LoVo (cell line): ENCODE measurements at regions not wholly inside any gene's neighbourhood (a gene's known extent, or its start where the extent isn't known, plus 50 kb on each side); places are given as distances from the start of the nearest gene placed in this dataset.

Experiments used
- DNase-seq: peaks from one replicate; pipeline ENCODE4 v3.0.0-alpha.2; 2016; ENCODE audit warnings: low spot score

DNA sequence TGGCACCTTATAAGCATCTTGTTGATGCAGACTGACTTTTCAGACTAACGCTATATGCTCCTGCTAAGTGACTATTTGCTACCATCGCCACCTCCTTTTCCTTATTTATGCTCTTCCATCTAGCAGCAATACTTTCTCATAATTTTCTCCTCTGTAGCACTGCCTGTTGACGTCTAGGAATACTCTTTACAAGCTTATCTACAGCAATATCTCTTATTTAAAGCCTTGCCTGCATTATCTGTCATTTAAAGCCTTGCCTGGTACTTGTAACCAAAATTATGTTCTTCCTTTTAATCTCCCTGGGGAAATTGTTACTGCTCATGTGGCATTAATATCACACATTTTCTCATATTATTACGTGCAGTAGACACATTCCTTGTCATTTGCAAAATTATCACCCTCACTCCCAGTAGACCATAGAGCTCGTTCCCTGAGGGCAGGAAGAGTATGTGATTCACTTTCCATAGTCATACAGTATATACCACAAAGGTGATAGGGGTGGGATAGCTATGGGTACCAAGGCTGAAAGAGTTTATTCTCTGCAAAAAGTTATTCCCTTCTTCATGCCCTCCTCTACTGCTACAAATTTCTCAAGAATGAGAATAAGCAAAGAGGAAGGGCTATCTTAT is 359.7 kb upstream of the PCDH15 start:
- DNase-seq, result no peak

DNA sequence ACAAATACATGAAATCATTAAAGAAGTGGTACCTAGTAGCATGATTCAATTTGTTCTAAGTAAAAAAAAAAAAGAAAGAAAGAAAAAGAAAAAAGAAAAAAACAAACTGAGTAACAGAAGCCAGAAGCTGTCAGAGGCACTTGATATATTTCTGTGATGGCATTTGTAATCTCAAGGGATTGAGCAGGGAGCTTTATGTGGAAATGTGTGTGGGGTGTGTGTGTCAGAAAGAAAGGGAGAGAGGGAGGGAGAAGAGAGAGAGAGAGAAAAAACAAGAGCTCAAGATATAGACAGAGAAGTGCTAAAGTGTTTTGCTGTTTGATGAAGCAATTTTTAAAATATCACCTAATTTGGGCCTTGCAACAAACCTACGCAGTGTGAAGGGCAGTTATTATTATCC is 357.6 kb upstream of the PCDH15 start:
- DNase-seq, result no peak

DNA sequence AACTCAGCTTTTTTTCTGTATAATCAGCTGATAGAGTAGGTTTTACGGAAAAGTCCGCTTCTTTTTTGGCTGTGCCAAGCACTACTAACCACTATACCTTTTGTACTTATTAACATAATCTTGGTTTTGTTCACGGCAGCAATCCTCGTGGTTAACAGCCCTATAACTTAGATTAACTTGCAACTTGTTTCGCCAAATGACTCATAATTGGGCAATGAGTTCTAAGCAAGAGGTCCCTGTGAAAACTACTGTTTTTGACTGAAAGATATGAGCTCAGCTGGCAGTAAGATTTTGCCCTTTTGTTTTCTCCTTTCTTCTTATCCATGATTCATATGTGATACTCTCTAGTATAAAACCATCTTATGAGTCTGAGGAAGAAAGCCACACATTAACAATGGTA is 345.0 kb upstream of the PCDH15 start:
- no peak for DNase-seq

DNA sequence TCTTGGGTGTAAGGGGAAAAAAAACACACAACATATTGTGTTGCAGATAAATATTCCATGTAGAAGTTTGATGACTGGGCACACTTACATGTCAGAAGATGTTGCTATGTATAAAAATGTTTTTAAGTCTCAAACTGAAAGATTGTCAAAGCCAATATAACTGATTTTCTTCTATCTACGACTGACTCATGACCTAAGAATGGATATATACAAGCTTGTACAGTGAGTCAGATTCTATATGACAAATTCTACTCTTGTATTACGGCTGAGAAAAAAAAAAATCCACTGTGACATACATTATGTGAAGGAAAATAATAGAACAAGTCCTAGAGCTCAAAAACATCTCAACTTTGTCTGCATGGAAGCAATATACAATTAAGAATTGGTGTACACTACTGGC is 343.0 kb upstream of the PCDH15 start:
- DNase-seq, result no peak

DNA sequence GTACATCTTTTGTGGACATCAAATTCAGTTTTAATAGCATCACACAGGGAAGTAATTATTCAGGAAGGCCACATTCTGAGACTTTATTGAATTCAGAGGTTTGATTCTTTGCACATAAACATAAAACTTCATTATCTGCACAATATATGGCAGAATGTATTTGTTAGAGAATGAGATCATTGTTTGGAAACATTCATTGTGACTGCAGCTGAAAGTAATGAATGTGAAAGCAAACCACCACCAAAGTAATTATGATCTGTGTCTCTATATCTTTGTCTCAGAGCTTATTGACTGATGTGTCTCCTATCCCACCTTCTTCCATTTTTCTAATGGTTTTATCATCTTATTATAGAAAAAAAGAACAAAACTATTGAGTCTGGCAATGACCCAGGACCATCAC is 340.9 kb upstream of the PCDH15 start:
- no peak for DNase-seq

DNA sequence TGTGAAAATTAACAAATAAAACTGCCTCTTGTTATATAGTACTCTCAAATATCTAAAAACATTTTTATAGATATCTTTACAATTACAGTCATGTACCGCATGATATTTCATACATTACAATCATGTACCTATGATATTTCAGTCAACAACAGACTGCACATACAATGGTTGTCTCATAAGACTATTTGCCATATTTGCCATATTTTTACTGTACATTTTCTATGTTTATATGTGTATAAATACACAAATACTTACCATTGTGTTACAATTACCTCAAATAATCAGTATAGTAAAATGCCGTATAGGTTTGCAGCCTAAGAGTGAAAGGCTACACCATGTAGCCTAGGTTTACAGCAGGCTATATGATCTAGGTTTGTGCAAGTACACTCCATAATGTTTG is 336.0 kb upstream of the PCDH15 start:
- DNase-seq, result no peak

DNA sequence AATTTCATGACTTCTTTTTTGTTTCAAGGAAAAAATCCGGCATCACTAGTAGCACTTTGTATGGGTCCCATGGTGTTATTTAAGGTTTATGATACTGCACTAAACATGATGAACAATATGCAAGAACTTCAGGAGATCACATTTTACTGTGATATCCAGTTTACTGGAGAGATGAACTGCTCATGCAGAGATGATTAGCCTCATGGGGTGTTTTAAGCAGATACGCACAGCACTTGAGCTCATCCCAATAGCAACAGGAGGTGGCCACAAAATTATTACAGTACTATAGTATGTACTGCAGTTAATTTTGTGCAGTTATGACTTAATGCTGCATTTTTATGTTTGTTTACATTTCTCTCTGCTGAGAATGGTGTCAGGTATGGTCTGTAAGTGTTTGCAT is 303.7 kb upstream of the PCDH15 start:
- DNase-seq, result no peak

DNA sequence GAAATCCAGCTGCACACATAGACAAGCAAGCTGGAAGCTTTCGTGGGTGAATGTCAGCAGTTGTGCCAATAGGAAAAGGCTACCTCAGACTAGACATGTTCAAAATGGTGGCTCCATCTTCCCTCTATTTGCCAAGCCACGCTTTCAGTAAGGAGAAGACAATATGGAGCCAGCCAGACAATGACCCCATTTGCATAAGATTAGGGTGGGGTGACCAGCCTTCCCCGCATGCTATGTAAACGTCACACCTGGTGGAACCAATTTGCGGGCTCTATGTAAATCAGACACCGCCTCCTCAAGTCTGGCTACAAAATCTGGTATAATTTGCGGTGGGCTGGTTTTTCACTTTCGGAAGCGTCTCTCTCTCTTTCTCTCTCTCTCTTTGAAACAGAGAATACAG is 297.4 kb upstream of the PCDH15 start:
- DNase-seq, result no peak

DNA sequence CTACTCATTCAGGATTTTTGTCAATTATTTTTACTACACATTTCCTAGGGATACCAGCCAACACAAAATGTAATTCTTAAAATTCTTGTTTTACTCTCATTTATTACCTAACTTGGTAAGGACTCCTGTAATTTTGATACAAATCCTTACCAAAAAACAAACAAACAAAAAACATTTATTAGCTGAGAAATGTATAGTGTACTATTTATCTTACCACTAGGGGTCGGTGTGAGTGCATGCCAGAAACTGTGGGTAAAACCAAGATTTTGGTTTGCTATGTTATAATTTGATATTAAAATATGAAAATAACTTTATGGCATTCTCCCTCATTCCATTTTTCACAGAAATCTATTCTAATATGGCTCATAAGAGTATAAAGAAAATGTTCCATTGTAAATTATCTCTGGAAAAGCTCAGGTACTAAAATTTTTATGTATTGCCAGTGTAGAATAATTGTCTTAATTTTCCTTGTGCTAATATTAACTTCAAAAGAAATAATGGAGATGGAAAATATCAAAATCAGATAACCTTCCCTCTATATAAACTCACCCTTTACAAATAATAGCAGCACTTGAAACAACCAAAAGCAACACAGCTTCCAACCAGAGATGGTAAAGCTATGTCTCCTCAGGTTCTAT is 290.8 kb upstream of the PCDH15 start:
- peak; percentile 4 for DNase-seq

DNA sequence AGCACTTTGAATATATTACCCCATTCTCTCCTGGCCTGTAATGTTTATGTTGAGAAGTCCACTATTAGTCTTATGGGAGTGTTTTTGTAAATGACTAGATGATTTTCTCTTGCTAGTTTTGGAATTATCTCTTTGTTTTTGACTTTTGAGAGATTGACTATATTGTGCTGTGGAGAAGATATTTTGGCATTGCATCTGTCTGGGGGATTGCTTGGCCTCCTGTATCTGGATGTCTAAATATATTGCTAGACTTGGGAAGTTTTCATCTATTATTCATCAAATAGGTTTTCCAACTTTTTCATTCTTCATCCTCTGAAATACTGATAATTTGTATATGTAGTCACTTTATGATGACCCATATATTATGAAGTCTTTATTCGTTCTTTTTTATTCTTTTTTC is 277.1 kb upstream of the PCDH15 start:
- DNase-seq, result no peak

DNA sequence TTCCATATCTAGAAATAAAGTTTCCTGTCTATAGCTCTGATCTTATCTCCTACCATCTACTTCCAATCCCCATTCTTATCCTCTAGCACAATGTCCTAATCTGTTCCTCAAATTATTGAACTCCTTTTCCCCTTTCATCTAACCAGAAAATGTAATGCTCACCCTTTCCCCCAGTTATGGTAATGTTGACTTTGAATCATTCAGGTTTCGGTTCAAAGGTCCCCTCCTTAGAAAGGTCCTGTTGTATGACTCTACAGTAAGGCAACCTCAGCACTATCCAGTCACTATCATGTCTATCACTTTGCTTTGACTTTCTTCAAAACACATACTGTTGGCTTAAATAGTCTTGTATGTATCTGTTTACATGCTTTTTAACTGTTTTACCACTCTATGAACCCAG is 264.2 kb upstream of the PCDH15 start:
- peak; percentile 58 for DNase-seq

DNA sequence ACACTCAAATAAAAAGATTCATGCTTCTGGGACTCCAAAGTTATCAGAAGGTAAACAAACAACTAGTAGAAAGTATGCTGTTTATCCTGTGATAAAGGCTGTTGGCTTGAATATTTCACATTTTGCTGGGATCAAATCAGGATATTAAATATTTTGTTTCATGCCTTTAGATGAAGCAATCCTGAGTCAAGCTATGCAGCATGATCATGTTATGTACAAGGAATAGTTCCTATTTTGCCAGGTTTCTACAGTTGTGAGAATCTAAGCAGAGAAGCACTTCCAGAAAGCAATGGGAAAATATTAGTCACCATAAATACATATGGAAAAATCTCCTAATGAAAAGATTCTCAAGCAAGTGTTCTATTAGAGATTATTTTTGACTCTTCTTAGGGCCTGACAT is 262.8 kb upstream of the PCDH15 start:
- DNase-seq, result no peak

DNA sequence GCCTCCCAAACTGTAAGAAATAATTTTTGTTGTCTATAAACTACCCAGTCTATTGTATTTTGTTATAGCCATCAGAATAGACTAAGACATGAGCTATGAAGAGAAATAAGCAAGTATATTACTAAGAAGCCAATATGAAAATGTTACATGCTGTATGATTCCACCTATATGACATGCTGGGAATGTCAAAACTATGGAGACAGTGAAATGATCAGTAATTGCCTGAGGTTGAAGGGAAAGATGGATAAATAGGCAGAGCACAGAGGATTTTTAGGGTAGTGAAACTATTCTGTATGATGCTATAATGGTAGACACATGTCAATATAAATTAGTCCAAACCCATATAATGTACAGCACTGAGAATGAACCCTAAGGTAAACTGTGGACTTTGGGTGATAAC is 261.3 kb upstream of the PCDH15 start:
- no peak for DNase-seq

DNA sequence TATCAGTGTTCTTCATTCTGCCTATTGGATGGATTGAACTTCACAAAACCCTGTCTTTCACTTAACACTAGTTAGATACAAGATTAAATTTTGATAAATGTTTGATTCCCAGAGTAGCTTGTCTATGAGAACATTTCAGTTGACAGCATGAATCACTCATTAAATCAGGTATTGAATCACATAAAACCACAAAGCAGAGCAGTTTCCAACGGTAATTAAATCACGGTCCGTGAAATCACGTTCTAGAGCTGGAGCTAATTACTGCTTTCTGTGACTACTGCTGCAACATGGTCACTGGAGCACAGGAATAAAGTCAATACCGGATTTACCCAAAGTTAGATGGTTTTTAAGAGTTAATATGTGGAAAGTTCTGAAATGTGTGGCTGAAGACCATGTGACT is 257.8 kb upstream of the PCDH15 start:
- DNase-seq, result no peak

DNA sequence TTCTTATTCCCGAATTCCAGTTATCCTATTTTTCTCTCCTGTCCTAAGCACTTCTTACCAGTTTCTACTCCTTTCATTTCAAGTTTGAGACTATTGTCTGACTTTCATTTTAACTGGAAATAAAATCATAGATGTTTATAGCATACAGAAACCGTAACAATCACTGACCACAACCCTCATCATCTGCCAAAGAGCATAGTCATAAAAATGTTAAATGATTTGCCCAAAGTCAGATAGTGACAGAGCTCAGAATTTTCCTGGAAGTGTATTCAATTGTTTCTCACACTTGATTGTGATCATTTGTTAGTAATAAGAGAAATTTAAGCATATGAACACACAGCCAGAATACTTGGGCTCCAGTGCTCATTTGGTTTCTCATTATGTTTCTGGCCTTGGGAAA is 250.5 kb upstream of the PCDH15 start:
- no peak for DNase-seq

DNA sequence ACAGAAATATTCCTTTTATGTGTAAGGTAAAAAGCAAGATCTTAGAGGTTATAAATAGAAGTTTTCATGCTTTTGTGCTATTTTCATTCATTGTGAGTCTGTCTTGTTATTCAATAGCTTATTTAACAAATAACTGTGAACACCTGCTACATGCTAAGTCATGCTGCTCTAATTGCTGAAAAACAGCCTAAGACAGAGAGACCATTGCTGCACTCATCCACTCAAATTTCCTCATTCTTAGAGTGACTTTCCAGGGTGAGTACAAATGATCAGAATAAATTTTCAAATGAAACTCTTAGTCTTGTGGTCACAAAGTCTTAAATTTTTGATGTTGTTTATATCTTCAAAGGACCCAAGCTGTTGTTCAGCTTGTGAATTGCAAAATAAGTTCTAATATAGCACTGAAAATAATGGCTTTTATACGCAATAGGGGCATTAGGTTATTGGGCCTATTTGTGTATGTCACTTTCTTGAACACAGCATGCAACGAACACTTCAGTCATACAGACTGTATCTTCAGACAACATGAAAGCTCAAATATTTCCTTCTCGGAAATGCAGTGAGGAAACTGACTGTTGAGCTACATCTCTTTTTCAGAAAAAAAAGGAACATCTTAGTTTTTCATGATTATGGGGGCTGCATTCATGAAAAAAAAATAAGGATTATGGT is 247.9 kb upstream of the PCDH15 start:
- DNase-seq, result no peak

DNA sequence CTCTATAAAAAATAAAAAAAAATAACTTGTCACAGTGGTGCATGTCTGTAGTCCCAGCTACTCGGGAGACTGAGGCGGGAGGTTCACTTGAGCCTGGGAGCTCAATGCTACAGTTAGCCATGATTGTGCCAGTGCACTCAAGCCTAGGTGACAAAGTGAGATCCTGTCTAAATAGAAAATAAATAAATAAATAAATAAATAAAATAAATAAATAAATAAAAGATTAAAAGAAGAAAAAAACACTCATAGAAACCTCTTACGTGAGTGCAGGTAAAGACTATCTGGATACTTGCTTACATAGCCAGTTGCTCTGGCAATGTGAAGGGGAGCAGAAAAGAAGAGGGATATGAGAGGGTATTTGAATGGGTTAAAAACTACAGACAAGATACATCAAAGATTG is 242.5 kb upstream of the PCDH15 start:
- DNase-seq, result no peak

DNA sequence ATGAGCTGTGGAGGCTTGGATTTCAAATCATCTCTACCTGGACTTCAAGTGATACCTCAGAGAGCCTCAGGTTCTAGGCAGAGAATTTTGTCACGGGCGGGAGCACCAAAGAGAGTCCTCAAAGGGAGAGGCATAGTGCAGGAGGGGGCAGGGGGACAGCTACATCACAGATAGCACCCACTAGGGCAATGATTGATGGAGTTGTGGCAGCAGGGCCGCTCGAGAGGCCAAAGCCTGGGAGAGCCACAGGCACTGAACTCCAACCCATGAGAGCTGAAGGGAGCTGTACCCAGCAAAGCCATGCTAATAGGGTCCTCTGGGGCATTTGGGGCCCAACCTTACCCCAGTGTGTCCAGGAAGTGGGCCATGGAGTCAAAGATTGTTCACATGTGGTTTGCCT is 232.0 kb upstream of the PCDH15 start:
- no peak for DNase-seq

DNA sequence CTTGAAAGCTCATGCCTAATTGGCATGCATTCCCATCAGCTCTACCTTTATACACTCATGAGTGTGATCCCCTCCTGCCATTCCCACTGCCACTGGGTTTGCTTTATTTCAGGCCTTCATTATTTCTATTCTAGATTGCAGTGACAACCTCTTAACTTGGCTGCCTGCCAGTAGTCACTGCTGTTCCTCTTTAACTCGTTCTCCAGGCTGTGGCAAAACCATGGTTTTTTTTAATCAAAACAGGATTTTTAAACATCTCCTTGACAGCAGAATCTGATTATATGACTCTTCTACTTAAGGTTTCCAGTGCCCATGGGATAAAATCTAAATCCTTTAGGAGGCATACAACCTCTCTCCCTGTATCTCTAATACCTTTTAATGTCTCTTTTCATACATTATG is 223.7 kb upstream of the PCDH15 start:
- no peak for DNase-seq

DNA sequence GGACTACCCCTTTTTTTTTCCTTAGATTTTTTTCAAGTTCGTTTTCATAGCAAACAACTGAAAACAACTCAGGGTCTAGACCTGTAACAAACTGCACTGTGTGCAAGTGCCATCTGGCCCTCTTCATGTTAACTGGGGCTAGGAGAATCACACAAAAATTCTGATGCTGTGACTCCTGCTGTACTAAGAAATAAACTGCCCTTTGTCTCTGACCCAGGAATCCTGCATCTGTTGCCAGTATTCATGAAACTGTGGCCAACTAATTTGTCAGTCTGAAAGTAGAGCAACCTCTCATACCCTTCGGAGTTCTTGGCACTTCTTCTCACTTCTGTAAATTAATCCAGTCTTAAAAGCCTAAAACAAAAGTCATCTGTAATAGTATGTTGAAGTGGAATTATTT is 218.4 kb upstream of the PCDH15 start:
- DNase-seq, result no peak

DNA sequence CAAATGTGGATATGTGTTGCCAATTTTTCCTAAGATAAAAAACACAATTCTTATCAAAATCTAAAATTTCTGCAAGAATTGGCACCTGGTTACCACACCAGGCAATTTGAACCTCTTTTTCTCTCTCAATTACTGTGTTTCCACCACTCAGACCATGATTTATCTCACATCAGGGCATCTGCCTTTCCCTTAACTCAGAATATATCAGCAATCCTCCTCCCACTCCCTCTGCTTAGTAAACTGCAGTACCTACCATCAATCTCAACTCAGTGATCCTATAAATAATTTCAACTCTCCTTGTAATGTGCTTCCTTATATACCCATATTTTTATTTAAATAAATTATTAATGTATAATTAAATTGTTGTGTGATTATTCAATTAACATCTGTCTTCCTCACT is 212.3 kb upstream of the PCDH15 start:
- DNase-seq, result no peak

DNA sequence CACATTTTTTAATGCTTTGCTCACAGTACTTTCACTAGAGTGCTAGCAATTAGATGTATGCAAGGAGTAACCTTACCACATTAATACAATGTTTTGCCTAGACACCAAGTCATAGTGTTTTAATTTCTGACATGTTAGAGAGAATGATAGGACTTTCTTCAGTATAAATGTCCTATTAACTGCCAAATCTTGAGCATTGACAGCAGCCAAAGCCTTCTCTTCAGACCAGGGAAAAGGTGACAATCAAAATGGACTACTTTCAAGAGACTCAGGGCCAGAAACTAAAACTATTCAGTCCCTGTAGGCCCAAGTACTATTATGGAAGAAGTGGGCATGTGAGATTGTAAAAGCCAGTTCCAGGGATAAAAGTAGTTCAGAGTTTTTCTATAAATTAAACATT is 201.4 kb upstream of the PCDH15 start:
- DNase-seq, result no peak

DNA sequence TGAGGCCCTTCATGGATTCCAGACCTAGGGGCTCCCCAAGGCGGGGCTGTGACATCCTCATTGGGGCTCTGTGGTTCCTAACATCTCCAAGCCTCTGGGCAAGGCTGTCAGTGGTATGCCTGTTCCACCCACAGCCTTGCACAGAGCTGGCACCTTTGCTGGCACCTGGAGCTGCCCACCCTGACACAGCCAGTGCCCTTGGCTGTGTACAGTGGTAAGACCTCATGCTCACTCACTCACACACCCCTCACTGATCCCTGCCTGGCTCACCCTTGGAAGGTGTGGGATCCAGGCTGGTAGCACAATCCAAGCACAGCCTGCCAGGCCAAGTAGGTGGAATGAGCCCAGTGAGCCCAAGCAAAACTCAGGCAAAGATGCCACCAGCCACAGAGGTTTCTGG is 200.4 kb upstream of the PCDH15 start:
- DNase-seq, result no peak

DNA sequence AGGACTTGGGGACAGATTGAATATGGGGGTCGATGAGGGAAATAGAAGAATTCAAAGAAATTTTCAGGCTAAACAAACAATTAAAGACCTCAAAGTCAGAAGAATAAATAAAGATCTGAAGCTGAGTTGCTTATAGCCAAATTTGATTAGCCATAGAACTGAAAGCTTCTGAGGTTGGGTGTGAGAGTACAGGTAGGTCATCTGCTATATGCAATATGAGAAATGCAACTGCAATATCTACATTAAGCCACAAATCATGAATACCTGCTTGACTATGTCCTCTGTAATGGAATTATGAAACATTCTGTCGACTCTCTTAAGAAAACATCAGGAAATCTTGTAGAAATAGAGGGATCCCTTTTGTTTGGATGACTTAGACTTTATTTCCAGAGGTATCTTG is 192.1 kb upstream of the PCDH15 start:
- no peak for DNase-seq
